OCI-LY3 (cell line): ENCODE measurements at regions not wholly inside any gene's neighbourhood (a gene's known extent, or its start where the extent isn't known, plus 50 kb on each side); places are given as distances from the start of the nearest gene placed in this dataset.

Experiments
- H2AFZ ChIP-seq: fragments of 200-600, 300-600 bp; shearing (Covaris generic); 2 replicates; pipeline ENCODE4 v1.6.0; 2014; ENCODE audit warnings: antibody characterized with exemption, low read depth, low read length
- H3K27ac ChIP-seq: fragments of 200-600, 300-600 bp; sonication (generic); 2 replicates; pipeline ENCODE4 v1.5.1; 2014; ENCODE audit warnings: mild to moderate bottlenecking, low read length, moderate library complexity, mixed read lengths
- H3K27me3 ChIP-seq: fragments of 200-600, 300-600 bp; sonication (generic); 2 replicates; pipeline ENCODE4 v1.6.1; 2014; ENCODE audit warnings: low read depth, low read length, mixed read lengths
- H3K36me3 ChIP-seq: fragments of 200-600, 300-600 bp; sonication (generic); replicated peaks from 2 replicates; pipeline ENCODE3; 2014; ENCODE audit warnings: low read depth, low read length, mixed read lengths
- H3K4me1 ChIP-seq: fragments of 300-600, 200-600 bp; sonication (generic); 2 replicates; pipeline ENCODE4 v1.6.1; 2014; ENCODE audit warnings: low read length, mixed read lengths
- H3K4me2 ChIP-seq: fragments of 200-600, 300-600 bp; sonication (generic); 2 replicates; pipeline ENCODE4 v1.6.1; 2014; ENCODE audit warnings: low read length, mixed read lengths
- H3K4me3 ChIP-seq: fragments of 300-600, 200-600 bp; sonication (generic); 2 replicates; pipeline ENCODE4 v1.5.1; 2014; ENCODE audit warnings: antibody characterized with exemption, mild to moderate bottlenecking, low read length, moderate library complexity
- H3K79me2 ChIP-seq: fragments of 300-600, 200-600 bp; shearing (Covaris generic); 2 replicates; pipeline ENCODE4 v1.6.1; 2014; ENCODE audit warnings: mild to moderate bottlenecking, low read length, mixed read lengths
- H3K9ac ChIP-seq: fragments of 300-600, 200-600 bp; shearing (Covaris generic); 2 replicates; pipeline ENCODE4 v1.6.0; 2014; ENCODE audit warnings: mild to moderate bottlenecking, low read length, moderate library complexity
- H3K9me3 ChIP-seq: fragments of 200-600, 300-600 bp; shearing (Covaris generic); 2 replicates; pipeline ENCODE4 v1.6.1; 2014; ENCODE audit warnings: low read length, mixed read lengths; ENCODE audit not compliant: insufficient read depth
- H4K20me1 ChIP-seq: fragments of 200-600, 300-600 bp; sonication (generic); 2 replicates; pipeline ENCODE4 v1.6.1; 2016; ENCODE audit warnings: low read length, mixed read lengths; ENCODE audit not compliant: insufficient read depth
- EZH2phosphoT487 ChIP-seq: fragments of 200-600 bp; shearing (Covaris generic); IDR thresholded peaks from 2 replicates; pipeline ENCODE4 v1.6.1; 2018; ENCODE audit warnings: antibody characterized with exemption, mixed run types, low read depth
- TF ChIP-seq, protein P1 (sequence below): fragments of 200-600, 300-600 bp; sonication (generic); IDR thresholded peaks from 2 replicates; pipeline ENCODE4 v1.5.1; 2014; ENCODE audit warnings: antibody characterized with exemption, low read length, low read depth

DNA sequence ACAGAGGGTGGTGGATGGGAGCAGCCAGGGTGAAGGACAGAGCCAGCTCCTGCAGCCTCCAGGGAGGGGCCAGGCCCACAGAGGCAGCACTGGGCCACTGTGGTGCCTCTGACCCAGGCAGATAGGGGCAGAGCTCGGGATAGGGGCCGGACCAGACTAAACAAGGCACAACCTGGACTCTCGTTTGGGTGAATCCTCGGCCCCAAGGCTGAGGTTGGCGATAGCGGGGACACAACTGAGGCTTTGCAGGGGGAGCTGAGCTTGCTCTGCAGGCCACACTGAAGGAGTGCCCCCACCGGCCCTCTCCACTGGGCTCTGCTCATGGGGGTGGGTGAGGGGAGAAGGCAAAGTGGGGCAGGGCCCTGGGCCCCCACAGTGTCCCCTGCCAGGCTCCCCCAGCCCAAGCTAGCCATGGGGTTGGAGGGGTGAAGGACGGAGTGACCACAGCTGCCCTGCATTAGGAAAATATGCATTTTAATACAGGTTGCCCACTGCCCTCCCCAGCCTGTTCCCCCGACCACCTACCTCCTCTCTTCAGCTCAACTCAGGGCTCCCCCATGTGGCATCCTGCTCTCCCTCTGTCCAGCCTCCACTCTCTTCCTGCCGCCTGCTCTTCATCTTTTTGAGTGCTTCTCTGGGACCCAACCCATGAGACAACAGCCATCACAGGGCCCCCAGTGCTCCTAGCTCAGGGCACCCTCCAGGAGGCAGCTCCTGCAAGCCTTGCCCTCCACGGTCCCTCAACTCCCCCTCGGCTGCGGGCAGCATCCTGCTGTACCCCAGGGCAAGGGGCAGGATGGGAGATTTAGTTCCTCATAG, 152.8 kb downstream of the INHBB start:
- no peak overlapping the region for H3K4me2 ChIP-seq
- TF ChIP-seq, protein P1, sequence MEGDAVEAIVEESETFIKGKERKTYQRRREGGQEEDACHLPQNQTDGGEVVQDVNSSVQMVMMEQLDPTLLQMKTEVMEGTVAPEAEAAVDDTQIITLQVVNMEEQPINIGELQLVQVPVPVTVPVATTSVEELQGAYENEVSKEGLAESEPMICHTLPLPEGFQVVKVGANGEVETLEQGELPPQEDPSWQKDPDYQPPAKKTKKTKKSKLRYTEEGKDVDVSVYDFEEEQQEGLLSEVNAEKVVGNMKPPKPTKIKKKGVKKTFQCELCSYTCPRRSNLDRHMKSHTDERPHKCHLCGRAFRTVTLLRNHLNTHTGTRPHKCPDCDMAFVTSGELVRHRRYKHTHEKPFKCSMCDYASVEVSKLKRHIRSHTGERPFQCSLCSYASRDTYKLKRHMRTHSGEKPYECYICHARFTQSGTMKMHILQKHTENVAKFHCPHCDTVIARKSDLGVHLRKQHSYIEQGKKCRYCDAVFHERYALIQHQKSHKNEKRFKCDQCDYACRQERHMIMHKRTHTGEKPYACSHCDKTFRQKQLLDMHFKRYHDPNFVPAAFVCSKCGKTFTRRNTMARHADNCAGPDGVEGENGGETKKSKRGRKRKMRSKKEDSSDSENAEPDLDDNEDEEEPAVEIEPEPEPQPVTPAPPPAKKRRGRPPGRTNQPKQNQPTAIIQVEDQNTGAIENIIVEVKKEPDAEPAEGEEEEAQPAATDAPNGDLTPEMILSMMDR, result no peak
- no peak for TF ChIP-seq EZH2phosphoT487

DNA sequence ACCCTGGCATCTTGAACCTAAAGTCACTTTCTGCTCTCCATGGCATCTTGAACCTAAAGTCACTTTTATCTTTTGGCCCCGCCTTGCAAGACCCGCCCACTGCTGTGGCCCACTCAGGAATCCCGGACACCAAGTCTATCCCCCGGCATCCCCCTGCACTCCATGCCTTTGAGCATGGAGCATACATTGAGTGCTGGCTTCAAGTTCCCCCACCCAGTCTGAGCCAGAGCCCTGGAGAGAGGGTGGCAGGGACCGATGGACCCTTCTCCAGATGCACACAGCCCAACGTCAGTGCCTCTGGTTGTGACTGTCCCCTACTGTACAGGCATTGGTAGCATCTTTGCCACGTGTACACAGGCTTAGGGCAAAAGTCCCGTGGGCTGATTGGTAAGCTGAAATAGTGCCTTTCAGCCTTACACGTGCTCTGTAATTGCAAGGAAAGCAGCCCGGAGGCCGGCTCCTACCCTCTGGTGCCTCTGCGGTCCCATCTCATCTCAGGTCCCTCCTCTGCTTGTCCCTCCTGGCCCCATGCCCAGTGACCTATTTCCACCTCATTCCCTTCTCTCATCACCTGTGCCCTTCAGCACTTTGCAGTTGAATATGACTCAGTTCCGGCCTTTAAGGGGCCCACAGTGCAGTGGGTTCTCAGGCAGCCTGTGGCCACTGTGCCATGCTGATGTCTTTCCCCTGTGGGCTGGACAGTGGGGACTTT, 154.0 kb downstream of the INHBB start:
- Histone ChIP-seq H3K36me3 (no peaks in the 10 kb centered on the region), H3K9ac (no peak overlapping the region), H3K9me3 (no peaks in the 10 kb centered on the region), H2AFZ (no peak overlapping the region), H3K27ac (no peak overlapping the region), H4K20me1 (no peaks in the 10 kb centered on the region), H3K4me1 (no peaks in the 10 kb centered on the region), H3K79me2 (no peaks in the 10 kb centered on the region), H3K27me3 (0 out of 2 replicates have a peak, but pooled peaks cover 3% of the 10 kb centered on the region), H3K4me2 (no peak overlapping the region), H3K4me3 (no peak overlapping the region)
- TF ChIP-seq EZH2phosphoT487, result no peak
- TF ChIP-seq, protein P1, result no peak

More for the DNA sequence above, 152.8 kb downstream of the INHBB start:
- no peaks in the 10 kb centered on the region for H4K20me1 ChIP-seq
- H3K9me3 ChIP-seq, result no peaks in the 10 kb centered on the region
- no peaks in the 10 kb centered on the region for H3K79me2 ChIP-seq
- no peak overlapping the region for H3K9ac ChIP-seq
- H2AFZ ChIP-seq, result no peak overlapping the region
- no peak overlapping the region for H3K27ac ChIP-seq
- 0 out of 2 replicates have a peak, but pooled peaks cover 6% of the 10 kb centered on the region for H3K27me3 ChIP-seq
- no peaks in the 10 kb centered on the region for H3K4me1 ChIP-seq
- no peak overlapping the region for H3K4me3 ChIP-seq
- no peaks in the 10 kb centered on the region for H3K36me3 ChIP-seq

DNA sequence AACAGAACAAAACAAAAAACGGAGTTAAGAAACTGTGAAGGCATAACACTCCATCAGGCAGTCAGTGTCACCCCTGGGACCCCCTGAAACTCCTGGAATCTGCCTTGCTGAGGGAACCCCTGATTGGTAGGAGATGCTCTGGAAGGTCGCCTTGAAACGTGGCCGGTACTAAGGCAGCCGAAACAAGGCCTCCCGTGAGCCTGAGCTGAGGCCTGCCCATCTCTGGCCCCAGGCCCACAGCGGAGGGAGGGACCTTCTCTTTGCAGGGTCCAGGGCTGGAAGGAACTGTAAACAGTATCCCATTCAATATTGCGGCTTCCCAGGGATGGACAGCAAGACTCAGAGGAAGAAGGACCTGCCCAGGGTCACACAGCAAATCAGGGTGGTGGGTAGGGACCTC, 155.7 kb downstream of the INHBB start:
- no peaks in the 10 kb centered on the region for H3K36me3 ChIP-seq
- peaks cover 9% of the 10 kb centered on the region for H3K27me3 ChIP-seq
- H3K4me2 ChIP-seq, result no peak overlapping the region
- TF ChIP-seq, protein P1, result no peak
- no peak for TF ChIP-seq EZH2phosphoT487
- no peak overlapping the region for H3K27ac ChIP-seq
- no peak overlapping the region for H3K4me3 ChIP-seq
- no peaks in the 10 kb centered on the region for H3K4me1 ChIP-seq
- no peak overlapping the region for H2AFZ ChIP-seq
- H4K20me1 ChIP-seq, result no peaks in the 10 kb centered on the region
- H3K9me3 ChIP-seq, result no peaks in the 10 kb centered on the region
- H3K9ac ChIP-seq, result no peak overlapping the region
- no peaks in the 10 kb centered on the region for H3K79me2 ChIP-seq

DNA sequence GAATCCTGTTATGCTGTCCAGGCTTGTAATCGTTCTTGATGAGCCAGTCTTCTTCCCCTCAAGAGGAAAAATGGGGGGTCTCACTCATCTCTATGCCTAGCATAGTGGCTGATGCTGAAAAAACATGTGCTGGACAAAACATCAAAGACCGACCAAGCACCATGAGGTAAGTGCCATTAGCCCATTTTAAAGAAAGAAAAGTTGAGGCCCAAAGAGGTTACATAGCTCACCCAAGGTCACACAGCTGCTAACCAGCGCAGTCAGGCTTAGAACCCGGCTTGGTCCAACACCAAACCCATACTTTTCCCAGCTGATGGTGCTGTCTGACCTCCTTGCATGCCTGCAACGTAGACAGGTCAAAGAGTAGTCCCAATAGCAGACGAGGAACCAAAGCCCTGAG, 156.4 kb downstream of the INHBB start:
- no peak overlapping the region for H3K4me2 ChIP-seq
- no peak overlapping the region for H3K27ac ChIP-seq
- peaks cover 9% of the 10 kb centered on the region for H3K27me3 ChIP-seq
- H4K20me1 ChIP-seq, result no peaks in the 10 kb centered on the region
- no peaks in the 10 kb centered on the region for H3K79me2 ChIP-seq
- H3K4me1 ChIP-seq, result no peaks in the 10 kb centered on the region
- H3K4me3 ChIP-seq, result no peak overlapping the region
- no peak overlapping the region for H3K9ac ChIP-seq
- no peak overlapping the region for H2AFZ ChIP-seq
- H3K9me3 ChIP-seq, result no peaks in the 10 kb centered on the region
- H3K36me3 ChIP-seq, result no peaks in the 10 kb centered on the region
- TF ChIP-seq EZH2phosphoT487, result no peak
- TF ChIP-seq, protein P1, result no peak
